ENCODE measurements at regions not wholly inside any gene's neighbourhood (a gene's known extent, or its start where the extent isn't known, plus 50 kb on each side); places are given as distances from the start of the nearest gene placed in this dataset.

DNA sequence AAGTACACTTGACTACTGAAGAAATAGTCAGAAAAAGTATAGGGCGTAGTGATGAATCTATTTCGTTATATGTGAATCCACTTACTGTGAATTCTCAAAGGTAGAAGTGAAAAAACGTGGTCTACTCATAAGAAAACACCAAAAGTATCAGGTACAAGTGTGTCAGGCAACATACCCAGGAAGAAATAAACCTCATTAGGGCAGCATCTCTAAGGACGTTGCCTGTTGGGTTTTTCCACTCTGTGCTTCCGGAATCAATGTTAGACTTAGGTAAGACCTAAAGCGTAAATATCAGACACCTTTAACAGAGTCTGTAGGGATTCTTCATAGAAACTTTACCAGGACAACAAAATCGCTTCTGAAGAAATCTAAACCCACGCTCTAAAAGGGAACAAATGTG is 607.2 kb upstream of the EPHA7 start:
- TF ChIP-seq CREB1 (IDR thresholded peaks at IDR 0.05; ENCODE audit: low read depth) (no peak), EGR1 (IDR thresholded peaks at IDR 0.05) (no peak), ZBTB7A (IDR thresholded peaks at IDR 0.05; ENCODE audit: low read depth) (no peak)
